Fibroblast of skin of right quadriceps (primary cell): ENCODE measurements at regions not wholly inside any gene's neighbourhood (a gene's known extent, or its start where the extent isn't known, plus 50 kb on each side); places are given as distances from the start of the nearest gene placed in this dataset.

ENCODE experiments used
- DNase-seq: peaks from one replicate; pipeline ENCODE4 v3.0.0-alpha.2; 2013

- no peak for DNase-seq
Observed at GRCh38 chr3:118550122-118550521, 484.5 kb downstream of the IGSF11 start.

- DNase-seq = no peak
Observed at GRCh38 chr3:118550556-118550955, 484.1 kb downstream of the IGSF11 start.

GRCh38 chr3:118554148-118554838, 480.4 kb downstream of the IGSF11 start:
- no peak for DNase-seq

GRCh38 chr3:118556983-118557382, 477.7 kb downstream of the IGSF11 start:
- DNase-seq = no peak

- DNase-seq = no peak
Observed at GRCh38 chr3:118557513-118557912, 477.1 kb downstream of the IGSF11 start.

- no peak for DNase-seq
Observed at GRCh38 chr3:118559286-118559685, 475.4 kb downstream of the IGSF11 start.

- no peak for DNase-seq
Observed at GRCh38 chr3:118564800-118565199, 469.8 kb downstream of the IGSF11 start.

- DNase-seq = no peak
Observed at GRCh38 chr3:118573912-118574311, 460.7 kb downstream of the IGSF11 start.

GRCh38 chr3:118577055-118577777, 457.4 kb downstream of the IGSF11 start:
- DNase-seq = no peak

GRCh38 chr3:118578559-118578958, 456.1 kb downstream of the IGSF11 start:
- no peak for DNase-seq

GRCh38 chr3:118587037-118587741, 447.5 kb downstream of the IGSF11 start:
- no peak for DNase-seq

GRCh38 chr3:118587847-118588246, 446.8 kb downstream of the IGSF11 start:
- DNase-seq = no peak

- no peak for DNase-seq
Observed at GRCh38 chr3:118593277-118593670, 441.4 kb downstream of the IGSF11 start.

- no peak for DNase-seq
Observed at GRCh38 chr3:118597184-118597583, 437.5 kb downstream of the IGSF11 start.

- no peak for DNase-seq
Observed at GRCh38 chr3:118607915-118608820, 426.5 kb downstream of the IGSF11 start.

GRCh38 chr3:118618247-118619040, 416.2 kb downstream of the IGSF11 start:
- no peak for DNase-seq

- DNase-seq = no peak
Observed at GRCh38 chr3:118626453-118626852, 408.2 kb downstream of the IGSF11 start.

- peak; percentile 34 for DNase-seq
Observed at GRCh38 chr3:118628704-118629341, 405.8 kb downstream of the IGSF11 start.

GRCh38 chr3:118629821-118630220, 404.8 kb downstream of the IGSF11 start:
- DNase-seq = no peak

GRCh38 chr3:118635711-118636110, 398.9 kb downstream of the IGSF11 start:
- DNase-seq = no peak

GRCh38 chr3:118636841-118637240, 397.8 kb downstream of the IGSF11 start:
- no peak for DNase-seq
